SK-N-SH (cell line): ENCODE measurements at regions not wholly inside any gene's neighbourhood (a gene's known extent, or its start where the extent isn't known, plus 50 kb on each side); places are given as distances from the start of the nearest gene placed in this dataset.

ENCODE experiments used
- CTCF ChIA-PET: fragments of 300-600, 350-600 bp; formaldehyde crosslinking; extraction: SDS; loops from one replicate; lab custom pipeline; 2021; lab: Yijun Ruan, JAX
- POLR2A ChIA-PET: fragments of 350-600 bp; sonication (Branson Sonifier 250); formaldehyde crosslinking; extraction: SDS; loops from one replicate; lab custom pipeline; 2020; ENCODE audit warnings: antibody characterized with exemption, inconsistent platforms; lab: Yijun Ruan, JAX
- DNase-seq: peaks from one replicate; pipeline ENCODE4 v3.0.0; 2012
- H2AFZ ChIP-seq: fragments of 200-600 bp; sonication (generic); 2 replicates; pipeline ENCODE4 v1.8.1; 2016; ENCODE audit warnings: antibody characterized with exemption, mild to moderate bottlenecking, low read depth
- H3F3A ChIP-seq: fragments of 200-600 bp; sonication (generic); replicated peaks from 2 replicates; pipeline ENCODE3; 2016; ENCODE audit warnings: antibody characterized with exemption, mild to moderate bottlenecking; ENCODE audit not compliant: insufficient read depth
- H3K27ac ChIP-seq, 2 experiments: fragments of 200-500 bp in 1 of 2; fragments of 200-600 bp in 1 of 2; sonication (Bioruptor generic) in 1 of 2; sonication (generic), shearing (Covaris generic) in 1 of 2; 2 replicates each; pipeline versions ENCODE4 v1.5.1 to v1.6.1; 2014 to 2016; ENCODE audit warnings: low read depth in 2 of 2, inconsistent platforms in 1 of 2, low read length in 1 of 2, mild to moderate bottlenecking in 1 of 2, mixed read lengths in 1 of 2
- H3K27me3 ChIP-seq: fragments of 200-600 bp; sonication (generic), shearing (Covaris generic); 2 replicates; pipeline ENCODE4 v1.6.1; 2016; ENCODE audit warnings: mixed run types; ENCODE audit not compliant: insufficient read depth
- H3K36me3 ChIP-seq, 2 experiments: fragments of 200-500 bp in 1 of 2; fragments of 200-600 bp in 1 of 2; sonication (Bioruptor generic) in 1 of 2; sonication (generic) in 1 of 2; replicated peaks in 1 of 2; 2 replicates each; pipeline versions ENCODE3 to v1.5.1; 2014 to 2016; ENCODE audit warnings: low read length in 1 of 2, mild to moderate bottlenecking in 1 of 2; ENCODE audit not compliant: insufficient read depth in 2 of 2, control insufficient read depth in 1 of 2
- H3K4me1 ChIP-seq, 2 experiments: fragments of 200-500 bp in 1 of 2; fragments of 200-600 bp in 1 of 2; sonication (Bioruptor generic) in 1 of 2; sonication (generic), shearing (Covaris generic) in 1 of 2; 2 replicates each; pipeline versions ENCODE4 v1.5.1 to v1.6.1; 2014 to 2016; ENCODE audit warnings: low read depth in 1 of 2, low read length in 1 of 2, mixed run types in 1 of 2; ENCODE audit not compliant: insufficient read depth in 2 of 2, control insufficient read depth in 1 of 2
- H3K4me2 ChIP-seq: fragments of 200-600 bp; sonication (generic), shearing (Covaris generic); 2 replicates; pipeline ENCODE4 v1.6.1; 2017; ENCODE audit warnings: mixed run types
- H3K4me3 ChIP-seq, 2 experiments: fragments of 200-500 bp in 1 of 2; fragments of 200-600 bp in 1 of 2; sonication (Bioruptor generic) in 1 of 2; sonication (generic), shearing (Covaris generic) in 1 of 2; 2 replicates each; pipeline versions ENCODE4 v1.5.1 to v1.8.1; 2014 to 2016; ENCODE audit warnings: low read depth in 2 of 2, inconsistent platforms in 1 of 2, low read length in 1 of 2, mild to moderate bottlenecking in 1 of 2, mixed read lengths in 1 of 2, moderate library complexity in 1 of 2
- H3K79me2 ChIP-seq: fragments of 200-600 bp; sonication (generic); 2 replicates; pipeline ENCODE4 v1.8.1; 2017; ENCODE audit warnings: mild to moderate bottlenecking; ENCODE audit not compliant: insufficient read depth
- H3K9ac ChIP-seq: fragments of 200-600 bp; sonication (generic); 2 replicates; pipeline ENCODE4 v1.6.1; 2017; ENCODE audit warnings: mixed run types
- H3K9me2 ChIP-seq: fragments of 200-600 bp; sonication (generic); 2 replicates; pipeline ENCODE4 v1.6.1; 2017; ENCODE audit warnings: mixed run types
- H3K9me3 ChIP-seq: fragments of 200-600 bp; sonication (generic); 2 replicates; pipeline ENCODE4 v1.6.1; 2017; ENCODE audit warnings: mixed run types, mild to moderate bottlenecking, moderate library complexity
- H4K20me1 ChIP-seq: fragments of 200-600 bp; sonication (generic); 2 replicates; pipeline ENCODE4 v1.6.1; 2017; ENCODE audit warnings: mild to moderate bottlenecking, mixed run types; ENCODE audit not compliant: insufficient read depth
- CHD2 ChIP-seq: fragments of 150-350 bp; IDR thresholded peaks from 2 replicates; pipeline ENCODE4 v1.6.1; 2018; ENCODE audit warnings: low read length; ENCODE audit not compliant: partially characterized antibody
- EZH2phosphoT487 ChIP-seq: fragments of 200-600 bp; sonication (generic); IDR thresholded peaks from 2 replicates; pipeline ENCODE4 v1.6.1; 2017; ENCODE audit warnings: low read depth, mixed run types, mild to moderate bottlenecking, antibody characterized with exemption, moderate library complexity, borderline replicate concordance
- FOSL2 ChIP-seq: IDR thresholded peaks from 2 replicates; pipeline ENCODE4 v1.4.0; 2012; ENCODE audit warnings: low read depth, mild to moderate bottlenecking, moderate library complexity, borderline replicate concordance
- FOXJ3 ChIP-seq: sonication (generic); formaldehyde crosslinking; IDR thresholded peaks from 2 replicates; pipeline ENCODE4 v1.5.1; 2020; ENCODE audit warnings: mild to moderate bottlenecking, missing genetic modification reagents
- GABPA ChIP-seq: IDR thresholded peaks from 2 replicates; pipeline ENCODE4 v1.4.0; 2012; ENCODE audit warnings: low read depth, mild to moderate bottlenecking
- GATA2 ChIP-seq: sonication (generic); formaldehyde crosslinking; IDR thresholded peaks from 2 replicates; pipeline ENCODE4 v1.5.0; 2020; ENCODE audit warnings: mild to moderate bottlenecking, missing genetic modification reagents
- JUND ChIP-seq: IDR thresholded peaks from 2 replicates; pipeline ENCODE4 v1.4.0; 2012
- POLR2AphosphoS5 ChIP-seq: IDR thresholded peaks from 2 replicates; pipeline ENCODE4 v1.6.1; 2012; ENCODE audit warnings: low read depth, low read length
- RCOR1 ChIP-seq: fragments of 150-350 bp; IDR thresholded peaks from 2 replicates; pipeline ENCODE4 v1.6.1; 2017; ENCODE audit warnings: antibody characterized with exemption, low read length
- RFX5 ChIP-seq: IDR thresholded peaks from 2 replicates; pipeline ENCODE4 v1.6.1; 2012; ENCODE audit warnings: mild to moderate bottlenecking, improper control_type of control experiment, low read length
- SIN3A ChIP-seq: IDR thresholded peaks from 2 replicates; pipeline ENCODE4 v1.6.1; 2012; ENCODE audit warnings: low read depth, mild to moderate bottlenecking, low read length, moderate library complexity, borderline replicate concordance
- SMC3 ChIP-seq: IDR thresholded peaks from 2 replicates; pipeline ENCODE4 v1.6.1; 2012; ENCODE audit warnings: low read depth, low read length, improper control_type of control experiment
- TAF1 ChIP-seq: IDR thresholded peaks from 2 replicates; pipeline ENCODE4 v1.6.1; 2012; ENCODE audit warnings: low read depth, mild to moderate bottlenecking, low read length, moderate library complexity, borderline replicate concordance
- WGBS: methylation state at CpG from one replicate; pipeline ENCODE4 v1.1.6; 2017; ENCODE audit warnings: low lambda C conversion rate; 5-methylcytosine and 5-hydroxymethylcytosine counted together
- TF ChIP-seq, protein P1 (sequence below): IDR thresholded peaks from 2 replicates; pipeline ENCODE4 v1.4.0; 2012; ENCODE audit warnings: low read depth
- TF ChIP-seq, protein P2 (sequence below): IDR thresholded peaks from 2 replicates; pipeline ENCODE4 v1.6.1; 2012; ENCODE audit warnings: mild to moderate bottlenecking, low read depth, low read length, moderate library complexity
- TF ChIP-seq, protein P3 (sequence below): IDR thresholded peaks from 2 replicates; pipeline ENCODE4; 2012
- TF ChIP-seq, protein P4 (sequence below): fragments of 150-350 bp; IDR thresholded peaks from 2 replicates; pipeline ENCODE4 v1.6.1; 2017; ENCODE audit warnings: antibody characterized with exemption, low read length, low read depth, borderline replicate concordance

DNA sequence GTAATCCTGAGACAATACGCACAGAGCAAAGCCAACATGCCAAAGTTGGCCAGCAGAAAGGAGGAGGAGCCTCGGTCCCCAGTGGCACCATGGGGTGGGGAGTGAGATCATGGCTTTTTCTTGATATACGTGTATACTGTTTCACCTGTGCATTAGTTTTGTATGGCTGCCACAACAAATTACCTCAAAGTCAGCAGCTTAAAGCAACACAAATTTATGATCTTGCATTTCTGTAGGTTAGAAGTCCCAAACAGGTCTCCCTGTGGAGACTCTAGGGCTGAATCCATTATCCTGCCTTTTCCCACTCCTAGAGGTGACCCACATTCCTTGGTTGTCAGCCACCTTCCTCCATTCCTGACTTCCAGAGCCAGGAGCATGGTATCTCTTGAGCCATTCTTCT, 176.9 kb upstream of the NSMCE3 start:
- POLR2A ChIA-PET: no interaction called here

DNA sequence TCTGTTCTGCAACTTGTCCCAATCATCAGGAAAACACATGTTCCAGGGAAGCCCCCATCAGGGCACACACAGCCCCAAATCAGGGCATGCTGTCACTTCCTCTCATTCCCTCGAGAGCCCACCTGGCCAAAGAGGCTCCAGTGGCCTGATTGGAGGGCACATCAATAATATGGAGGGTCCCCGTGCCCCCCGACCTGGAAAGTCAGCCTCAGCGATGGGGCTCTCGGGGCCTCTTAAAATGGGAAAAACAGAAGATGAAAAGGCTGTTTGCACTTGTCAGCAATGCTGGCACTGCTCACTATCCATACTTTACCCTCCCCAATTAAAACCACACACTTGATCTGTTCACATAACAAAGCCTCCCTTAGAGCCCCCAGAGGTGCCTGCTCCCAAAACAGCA, 172.9 kb upstream of the NSMCE3 start:
- H3K4me2 ChIP-seq: no peak overlapping the region
- H3K36me3 ChIP-seq: no peaks in the 10 kb centered on the region
- TF ChIP-seq FOXJ3 (CRISPR knock-in tag): no peak
- TF ChIP-seq RCOR1: no peak
- TF ChIP-seq FOSL2: no peak
- TF ChIP-seq, protein P1, sequence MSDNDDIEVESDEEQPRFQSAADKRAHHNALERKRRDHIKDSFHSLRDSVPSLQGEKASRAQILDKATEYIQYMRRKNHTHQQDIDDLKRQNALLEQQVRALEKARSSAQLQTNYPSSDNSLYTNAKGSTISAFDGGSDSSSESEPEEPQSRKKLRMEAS: no peak
- TF ChIP-seq RFX5: no peak
- no peak for TF ChIP-seq GABPA
- TF ChIP-seq, protein P2, sequence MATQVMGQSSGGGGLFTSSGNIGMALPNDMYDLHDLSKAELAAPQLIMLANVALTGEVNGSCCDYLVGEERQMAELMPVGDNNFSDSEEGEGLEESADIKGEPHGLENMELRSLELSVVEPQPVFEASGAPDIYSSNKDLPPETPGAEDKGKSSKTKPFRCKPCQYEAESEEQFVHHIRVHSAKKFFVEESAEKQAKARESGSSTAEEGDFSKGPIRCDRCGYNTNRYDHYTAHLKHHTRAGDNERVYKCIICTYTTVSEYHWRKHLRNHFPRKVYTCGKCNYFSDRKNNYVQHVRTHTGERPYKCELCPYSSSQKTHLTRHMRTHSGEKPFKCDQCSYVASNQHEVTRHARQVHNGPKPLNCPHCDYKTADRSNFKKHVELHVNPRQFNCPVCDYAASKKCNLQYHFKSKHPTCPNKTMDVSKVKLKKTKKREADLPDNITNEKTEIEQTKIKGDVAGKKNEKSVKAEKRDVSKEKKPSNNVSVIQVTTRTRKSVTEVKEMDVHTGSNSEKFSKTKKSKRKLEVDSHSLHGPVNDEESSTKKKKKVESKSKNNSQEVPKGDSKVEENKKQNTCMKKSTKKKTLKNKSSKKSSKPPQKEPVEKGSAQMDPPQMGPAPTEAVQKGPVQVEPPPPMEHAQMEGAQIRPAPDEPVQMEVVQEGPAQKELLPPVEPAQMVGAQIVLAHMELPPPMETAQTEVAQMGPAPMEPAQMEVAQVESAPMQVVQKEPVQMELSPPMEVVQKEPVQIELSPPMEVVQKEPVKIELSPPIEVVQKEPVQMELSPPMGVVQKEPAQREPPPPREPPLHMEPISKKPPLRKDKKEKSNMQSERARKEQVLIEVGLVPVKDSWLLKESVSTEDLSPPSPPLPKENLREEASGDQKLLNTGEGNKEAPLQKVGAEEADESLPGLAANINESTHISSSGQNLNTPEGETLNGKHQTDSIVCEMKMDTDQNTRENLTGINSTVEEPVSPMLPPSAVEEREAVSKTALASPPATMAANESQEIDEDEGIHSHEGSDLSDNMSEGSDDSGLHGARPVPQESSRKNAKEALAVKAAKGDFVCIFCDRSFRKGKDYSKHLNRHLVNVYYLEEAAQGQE: no peak
- TF ChIP-seq, protein P3, sequence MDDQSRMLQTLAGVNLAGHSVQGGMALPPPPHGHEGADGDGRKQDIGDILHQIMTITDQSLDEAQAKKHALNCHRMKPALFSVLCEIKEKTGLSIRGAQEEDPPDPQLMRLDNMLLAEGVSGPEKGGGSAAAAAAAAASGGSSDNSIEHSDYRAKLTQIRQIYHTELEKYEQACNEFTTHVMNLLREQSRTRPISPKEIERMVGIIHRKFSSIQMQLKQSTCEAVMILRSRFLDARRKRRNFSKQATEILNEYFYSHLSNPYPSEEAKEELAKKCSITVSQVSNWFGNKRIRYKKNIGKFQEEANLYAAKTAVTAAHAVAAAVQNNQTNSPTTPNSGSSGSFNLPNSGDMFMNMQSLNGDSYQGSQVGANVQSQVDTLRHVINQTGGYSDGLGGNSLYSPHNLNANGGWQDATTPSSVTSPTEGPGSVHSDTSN: no peak
- TF ChIP-seq TAF1: no peak
- no peak for TF ChIP-seq GATA2 (CRISPR knock-in tag)
- TF ChIP-seq CHD2: no peak
- no peak for TF ChIP-seq SMC3
- TF ChIP-seq JUND: no peak
- no peak for TF ChIP-seq POLR2AphosphoS5
- no peak overlapping the region for H3K9ac ChIP-seq
- no peak overlapping the region for H3K27ac ChIP-seq
- no peaks in the 10 kb centered on the region for H3K27me3 ChIP-seq
- no peaks in the 10 kb centered on the region for H3K9me3 ChIP-seq
- ChIA-PET CTCF (no interaction called here), POLR2A (no interaction called here)
- no peaks in the 10 kb centered on the region for H3K4me1 ChIP-seq
- H3K4me3 ChIP-seq: no peak overlapping the region
- 44% methylated on average over 5 of the region's 5 CpGs for WGBS
- H3K79me2 ChIP-seq: no peaks in the 10 kb centered on the region
- no peak overlapping the region for H2AFZ ChIP-seq
- no peak for DNase-seq
- H3F3A ChIP-seq: no peaks in the 10 kb centered on the region
- no peaks in the 10 kb centered on the region for H4K20me1 ChIP-seq
- no peaks in the 10 kb centered on the region for H3K9me2 ChIP-seq

More for the DNA sequence above, 176.9 kb upstream of the NSMCE3 start:
- Histone ChIP-seq H3F3A (no peaks in the 10 kb centered on the region), H3K9me3 (no peaks in the 10 kb centered on the region), H3K4me3 (no peak overlapping the region), H3K27me3 (no peaks in the 10 kb centered on the region), H3K27ac (no peak overlapping the region), H3K9me2 (no peaks in the 10 kb centered on the region), H3K4me1 (no peaks in the 10 kb centered on the region), H3K36me3 (no peaks in the 10 kb centered on the region), H2AFZ (no peak overlapping the region), H3K4me2 (no peak overlapping the region), H3K9ac (no peak overlapping the region), H4K20me1 (no peaks in the 10 kb centered on the region), H3K79me2 (no peaks in the 10 kb centered on the region)
- no peak for DNase-seq
- WGBS: 28% methylated on average over 3 of the region's 3 CpGs
- TF ChIP-seq RCOR1: no peak
- TF ChIP-seq, protein P4, sequence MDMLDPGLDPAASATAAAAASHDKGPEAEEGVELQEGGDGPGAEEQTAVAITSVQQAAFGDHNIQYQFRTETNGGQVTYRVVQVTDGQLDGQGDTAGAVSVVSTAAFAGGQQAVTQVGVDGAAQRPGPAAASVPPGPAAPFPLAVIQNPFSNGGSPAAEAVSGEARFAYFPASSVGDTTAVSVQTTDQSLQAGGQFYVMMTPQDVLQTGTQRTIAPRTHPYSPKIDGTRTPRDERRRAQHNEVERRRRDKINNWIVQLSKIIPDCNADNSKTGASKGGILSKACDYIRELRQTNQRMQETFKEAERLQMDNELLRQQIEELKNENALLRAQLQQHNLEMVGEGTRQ: no peak
- no peak for TF ChIP-seq EZH2phosphoT487
- no peak for TF ChIP-seq SIN3A
- CTCF ChIA-PET: no interaction called here
